ENCODE measurements at regions not wholly inside any gene's neighbourhood (a gene's known extent, or its start where the extent isn't known, plus 50 kb on each side); places are given as distances from the start of the nearest gene placed in this dataset.

GRCh38 chr5:10019236-10019635 lies 230.5 kb downstream of the ATPSCKMT start (continued):
- TF ChIP-seq SUZ12 (IDR thresholded peaks at IDR 0.05; ENCODE audit: low read length) (no peak), POLR2AphosphoS5 (IDR thresholded peaks at IDR 0.05; ENCODE audit: low read depth, low read length) (no peak), EZH2 (IDR thresholded peaks at IDR 0.05; ENCODE audit: low read depth, low read length, severe bottlenecking) (no peak), EP300 (IDR thresholded peaks at IDR 0.05; ENCODE audit: borderline replicate concordance in 1 of 2, low read depth in 2 of 2, low read length in 2 of 2) (no peak), TCF12 (IDR thresholded peaks at IDR 0.05; ENCODE audit: low read depth, low read length) (no peak), GABPA (IDR thresholded peaks at IDR 0.05; ENCODE audit: borderline replicate concordance, insufficient read depth, low read length) (no peak), HDAC2 (IDR thresholded peaks at IDR 0.05; ENCODE audit: borderline replicate concordance in 1 of 2, low read depth in 2 of 2, low read length in 2 of 2) (no peak), ASH2L (IDR thresholded peaks at IDR 0.05; ENCODE audit: low read length) (no peak), SP2 (IDR thresholded peaks at IDR 0.05; ENCODE audit: low read length) (no peak), ATF3 (IDR thresholded peaks at IDR 0.05; ENCODE audit: insufficient read depth, low read depth, low read length) (no peak), POU5F1 (IDR thresholded peaks at IDR 0.05; ENCODE audit: low read depth, low read length) (no peak), CHD2 (IDR thresholded peaks at IDR 0.05; ENCODE audit: low read length) (no peak), NANOG (IDR thresholded peaks at IDR 0.05; ENCODE audit: insufficient read depth, low read depth, low read length, poor library complexity, severe bottlenecking) (no peak), RXRA (IDR thresholded peaks at IDR 0.05; ENCODE audit: insufficient read depth, low read depth, low read length) (no peak), JUND (IDR thresholded peaks at IDR 0.05; ENCODE audit: low read length) (no peak)
